IPS-NIHi7 (cell line): ENCODE measurements at regions not wholly inside any gene's neighbourhood (a gene's known extent, or its start where the extent isn't known, plus 50 kb on each side); places are given as distances from the start of the nearest gene placed in this dataset.
"Not testable (repeated sequence)": the region's sequence is repeated elsewhere in the genome, so short reads cannot be mapped to it uniquely, and the experiment has no call there.

Experiments
- DNase-seq: peaks from one replicate; pipeline ENCODE4 v3.0.0; 2012; ENCODE audit warnings: mixed read lengths; ENCODE audit errors: extremely low spot score

GRCh38 chr16:29219562-29219961, 186.9 kb downstream of the NPIPB11 start:
- DNase-seq: not testable (repeated sequence)

GRCh38 chr16:29218649-29219048, 187.9 kb downstream of the NPIPB11 start:
- not testable (repeated sequence) for DNase-seq

GRCh38 chr16:29218171-29218570, 188.3 kb downstream of the NPIPB11 start:
- DNase-seq: not testable (repeated sequence)

GRCh38 chr16:29217752-29218126, 188.8 kb downstream of the NPIPB11 start:
- DNase-seq: not testable (repeated sequence)

GRCh38 chr16:29217104-29217751, 189.3 kb downstream of the NPIPB11 start:
- DNase-seq: not testable (repeated sequence)

GRCh38 chr16:29213770-29214169, 192.7 kb downstream of the NPIPB11 start:
- not testable (repeated sequence) for DNase-seq

GRCh38 chr16:29213251-29213650, 193.3 kb downstream of the NPIPB11 start:
- DNase-seq: not testable (repeated sequence)

- not testable (repeated sequence) for DNase-seq
Observed at GRCh38 chr16:29212084-29213027, 194.2 kb downstream of the NPIPB11 start.

- DNase-seq: not testable (repeated sequence)
Observed at GRCh38 chr16:29211456-29211855, 195.1 kb downstream of the NPIPB11 start.

GRCh38 chr16:29210299-29211150, 196.0 kb downstream of the NPIPB11 start:
- DNase-seq: not testable (repeated sequence)

GRCh38 chr16:29206120-29206519, 200.4 kb downstream of the NPIPB11 start:
- not testable (repeated sequence) for DNase-seq

GRCh38 chr16:29205151-29205550, 201.4 kb downstream of the NPIPB11 start:
- not testable (repeated sequence) for DNase-seq

GRCh38 chr16:29204806-29205135, 201.7 kb downstream of the NPIPB11 start:
- no peak for DNase-seq

GRCh38 chr16:29203933-29204805, 202.3 kb downstream of the NPIPB11 start:
- DNase-seq: not testable (repeated sequence)

GRCh38 chr16:29203046-29203932, 203.2 kb downstream of the NPIPB11 start:
- not testable (repeated sequence) for DNase-seq

- DNase-seq: not testable (repeated sequence)
Observed at GRCh38 chr16:29202642-29203041, 203.9 kb downstream of the NPIPB11 start.

- DNase-seq: not testable (repeated sequence)
Observed at GRCh38 chr16:29202025-29202632, 204.4 kb downstream of the NPIPB11 start.

GRCh38 chr16:29201296-29202024, 205.1 kb downstream of the NPIPB11 start:
- not testable (repeated sequence) for DNase-seq

- not testable (repeated sequence) for DNase-seq
Observed at GRCh38 chr16:29200681-29201080, 205.8 kb downstream of the NPIPB11 start.
